ENCODE measurements at regions not wholly inside any gene's neighbourhood (a gene's known extent, or its start where the extent isn't known, plus 50 kb on each side); places are given as distances from the start of the nearest gene placed in this dataset.
A peak's percentile ranks its signal among the peaks of the same experiment; 100 is the strongest.

DNA sequence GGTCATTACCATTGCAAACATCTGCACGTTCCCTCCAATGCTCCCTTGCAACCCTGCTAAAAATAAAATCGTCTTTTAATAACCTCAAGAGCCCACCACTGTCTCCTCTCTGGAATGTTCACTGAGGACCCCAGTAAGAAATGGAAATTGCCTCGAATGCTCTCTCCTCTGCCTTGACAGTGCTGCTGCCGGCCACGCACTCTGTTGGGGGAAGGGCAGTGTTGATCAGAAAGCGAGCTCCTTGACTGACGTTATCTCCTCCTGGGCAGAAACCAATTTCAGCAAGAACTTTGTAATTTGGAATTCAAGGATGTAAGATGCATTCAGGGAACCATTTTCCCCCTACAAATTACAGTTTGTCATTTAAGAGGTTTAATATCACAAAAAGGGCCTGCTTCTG is 718.5 kb downstream of the UQCRFS1 start:
- FAIRE-seq = no peak
- DNase-seq (ENCODE audit: low spot score) = no peak

DNA sequence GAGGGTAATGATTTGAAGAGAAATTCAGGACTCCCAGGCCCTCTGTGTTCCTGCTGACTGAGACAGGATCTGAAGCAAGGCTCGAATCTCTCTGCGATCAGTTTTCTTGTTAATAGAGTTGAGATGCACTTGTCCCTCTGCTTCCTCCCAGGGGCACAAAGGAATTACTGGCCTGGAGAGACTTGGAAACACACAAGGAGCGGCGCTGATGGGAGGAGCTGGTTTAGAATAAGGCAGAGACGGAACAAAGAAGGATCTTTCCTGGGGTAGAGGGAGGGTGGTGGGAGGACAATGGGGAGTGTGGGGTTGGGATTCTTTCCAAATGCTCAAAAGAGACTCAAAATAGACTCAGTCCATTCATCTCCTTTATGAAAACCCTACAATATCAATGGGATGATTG is 719.1 kb downstream of the UQCRFS1 start:
- no peak for DNase-seq (ENCODE audit: low spot score)
- no peak for FAIRE-seq

DNA sequence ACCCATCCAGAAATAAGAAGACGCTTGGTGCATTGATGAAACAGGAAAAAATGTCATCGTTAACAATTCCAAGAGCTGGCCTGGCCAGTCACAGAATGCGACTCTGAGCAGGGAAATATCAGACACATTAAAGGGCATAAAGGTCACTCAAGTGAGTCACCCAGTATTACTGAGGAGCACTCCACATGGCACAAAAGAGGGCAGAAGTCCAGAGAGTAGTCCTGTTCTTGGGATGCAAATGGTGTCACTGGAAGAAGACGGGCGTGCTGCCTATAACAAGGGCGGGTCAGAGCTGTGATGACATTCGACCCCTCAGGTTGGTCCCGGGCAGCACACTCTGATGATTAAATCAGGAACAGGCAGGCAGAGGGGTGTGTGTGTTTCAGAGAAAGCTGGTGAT is 720.3 kb downstream of the UQCRFS1 start:
- FAIRE-seq (peak; percentile 78), DNase-seq (ENCODE audit: low spot score) (no peak)

DNA sequence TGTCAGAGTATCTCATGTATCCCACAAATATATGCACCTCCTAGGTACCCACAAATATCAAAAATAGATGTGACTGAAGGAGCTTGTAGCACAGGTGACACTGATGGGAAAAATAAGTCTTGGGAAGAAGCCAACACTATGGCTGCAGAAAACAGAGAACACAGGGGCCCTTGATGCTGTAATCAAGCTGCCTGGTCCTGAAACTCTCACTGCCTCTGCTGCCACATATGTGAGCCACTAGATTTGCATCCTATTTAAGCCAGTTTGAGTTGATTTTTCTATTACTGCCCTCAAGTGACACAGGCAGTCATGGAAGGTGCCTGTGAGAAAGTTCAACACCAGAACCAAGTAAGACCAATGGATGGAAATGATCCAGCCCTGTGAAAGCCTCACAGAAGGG is 720.8 kb downstream of the UQCRFS1 start:
- DNase-seq (ENCODE audit: low spot score) = no peak
- peak; percentile 55 for FAIRE-seq

DNA sequence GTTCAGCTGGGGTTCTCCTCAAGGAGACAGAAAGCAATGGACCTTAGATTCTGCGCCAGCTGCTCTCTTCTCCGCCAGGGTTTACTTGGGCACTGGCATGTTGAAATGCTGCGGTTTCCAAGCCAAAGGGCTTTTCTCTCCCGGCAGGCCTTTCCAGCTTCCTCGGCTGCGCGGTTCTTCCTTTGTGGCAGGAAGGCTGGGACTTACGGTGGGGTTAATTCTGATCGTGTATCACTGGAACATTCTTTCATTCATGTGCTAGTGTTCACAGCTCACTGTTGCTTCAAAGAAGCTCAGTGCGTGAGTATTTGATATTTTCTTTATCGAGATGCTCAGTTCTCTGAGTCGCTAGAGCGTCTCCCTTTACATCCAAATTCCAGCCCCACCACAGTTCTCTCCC is 723.2 kb downstream of the UQCRFS1 start:
- FAIRE-seq (no peak), DNase-seq (ENCODE audit: low spot score) (no peak)

DNA sequence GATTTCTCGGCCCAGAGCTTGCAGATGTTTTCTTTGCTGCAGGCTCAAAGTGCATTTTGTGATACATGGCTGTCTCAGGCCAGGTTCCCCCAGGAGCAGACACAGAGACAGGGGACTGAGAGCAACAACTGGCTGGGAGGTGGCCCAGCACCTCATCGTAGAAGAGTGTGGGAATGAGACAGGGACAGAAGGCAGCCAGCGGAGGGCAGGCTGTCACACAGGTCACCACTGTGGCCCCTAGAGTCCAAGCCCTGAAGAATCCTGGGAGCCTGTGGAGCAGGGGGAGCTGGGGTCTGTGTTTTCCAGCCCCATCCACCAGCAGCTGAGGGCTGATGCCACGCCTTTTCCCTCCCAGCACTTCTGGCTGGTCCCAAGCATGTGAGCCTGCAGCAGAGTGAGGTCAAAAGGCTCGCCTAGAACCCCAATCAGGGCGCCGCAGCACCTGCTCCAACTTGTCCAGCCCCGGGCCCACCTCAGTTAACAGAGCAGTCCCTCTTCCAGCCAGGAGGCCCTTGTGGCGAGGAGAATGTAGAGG is 723.8 kb downstream of the UQCRFS1 start:
- DNase-seq (ENCODE audit: low spot score) = no peak
- FAIRE-seq = no peak

DNA sequence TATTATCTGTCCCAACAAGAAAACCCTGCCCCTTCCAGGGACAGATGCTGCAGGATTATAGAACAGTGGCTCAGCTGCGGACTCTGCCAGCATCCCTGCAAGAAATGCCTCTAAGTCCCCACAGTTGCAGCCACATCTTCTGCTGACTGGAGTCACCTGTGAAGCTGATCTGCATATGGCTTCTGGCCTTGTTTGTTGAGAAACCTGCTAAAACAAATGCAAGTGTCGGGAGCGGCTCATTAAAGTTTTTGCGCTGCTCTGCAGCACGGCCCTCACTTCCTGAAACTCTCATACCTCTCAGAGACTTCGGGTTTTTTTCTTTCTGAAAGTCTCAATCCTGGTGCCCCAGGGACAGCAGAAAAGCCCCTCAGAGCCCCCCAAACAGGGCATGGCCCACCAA is 725.0 kb downstream of the UQCRFS1 start:
- FAIRE-seq = no peak

DNA sequence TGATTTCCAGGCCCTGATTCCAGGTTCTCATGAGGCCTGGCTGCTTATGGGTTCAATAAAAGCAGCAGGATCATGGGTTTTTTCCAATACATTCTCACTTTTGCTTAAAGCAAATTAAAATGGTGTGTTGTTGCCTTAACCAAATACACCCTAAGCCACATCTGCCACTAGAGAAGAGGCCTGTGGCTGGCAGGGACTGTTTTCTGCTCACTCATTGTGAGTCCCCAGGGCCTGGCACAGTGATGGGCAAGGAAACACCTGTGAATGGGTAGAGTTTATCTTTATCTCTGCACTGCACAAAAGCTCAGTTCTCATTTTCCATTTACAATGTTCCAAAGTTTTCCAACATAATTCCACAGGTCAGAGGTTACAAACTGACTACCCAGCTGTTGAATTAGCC is 726.0 kb downstream of the UQCRFS1 start:
- DNase-seq (ENCODE audit: low spot score) (no peak), FAIRE-seq (no peak)

More for the DNA sequence above, 725.0 kb downstream of the UQCRFS1 start:
- no peak for DNase-seq (ENCODE audit: low spot score)

DNA sequence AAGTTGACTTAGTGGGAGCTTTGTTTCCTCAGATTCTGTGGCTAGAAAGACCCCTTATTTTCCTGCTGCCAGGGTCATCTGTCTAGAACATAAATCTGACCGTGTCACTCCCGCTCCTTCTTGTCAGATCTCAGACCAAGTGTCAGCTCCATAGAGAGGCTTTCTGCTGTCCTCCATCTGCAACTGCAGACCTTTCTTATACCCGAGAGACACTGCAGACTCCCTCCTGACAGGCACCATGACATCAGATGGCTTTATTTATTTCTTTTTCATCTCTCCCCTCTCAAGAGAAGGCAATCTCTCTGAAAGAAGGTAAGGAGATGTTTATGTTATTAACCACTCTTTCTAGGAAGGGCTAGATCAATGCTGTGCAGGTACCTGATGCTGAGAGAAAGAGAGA is 726.5 kb downstream of the UQCRFS1 start:
- DNase-seq (ENCODE audit: low spot score) = no peak
- no peak for FAIRE-seq

DNA sequence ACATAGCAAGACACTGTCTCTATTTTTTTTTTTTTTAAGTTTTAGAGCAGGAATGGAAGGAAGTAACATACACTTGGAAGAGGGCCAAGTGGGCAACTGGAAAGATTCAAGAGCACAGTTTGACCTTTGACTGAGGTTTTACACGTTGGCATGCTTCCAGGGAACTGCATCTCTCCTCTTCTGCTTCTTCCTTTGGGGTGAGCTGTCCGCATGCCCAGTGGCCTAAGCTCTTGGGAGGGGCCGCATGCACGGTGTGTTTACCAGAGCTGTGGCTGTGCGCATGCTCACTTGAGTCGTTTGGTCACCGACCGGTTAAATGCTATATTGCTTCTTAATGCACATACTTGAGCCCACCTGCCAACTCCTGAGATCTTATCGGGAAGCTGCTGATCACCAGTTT is 727.7 kb downstream of the UQCRFS1 start:
- DNase-seq (ENCODE audit: low spot score) (no peak), FAIRE-seq (peak; percentile 32)

DNA sequence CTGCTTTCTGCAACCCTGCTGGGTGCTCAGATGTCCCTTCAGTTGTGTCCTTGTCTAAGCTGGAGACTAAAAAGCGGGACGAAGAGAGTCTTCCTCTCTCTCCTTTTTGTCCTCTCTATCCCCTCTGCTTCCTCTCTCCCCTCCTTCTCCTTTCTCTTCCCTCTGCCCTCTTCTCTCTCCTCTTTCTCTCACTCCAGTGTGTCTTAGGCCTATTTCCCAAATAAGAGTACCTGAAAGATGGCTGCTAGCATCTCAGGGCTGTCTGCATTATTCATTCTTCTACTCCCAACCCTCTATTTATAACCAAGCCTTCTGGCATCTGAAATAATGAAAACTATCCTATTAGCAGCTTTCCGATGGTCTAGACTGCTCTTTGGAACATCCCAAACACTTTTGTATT is 729.8 kb downstream of the UQCRFS1 start:
- no peak for DNase-seq (ENCODE audit: low spot score)
- no peak for FAIRE-seq

DNA sequence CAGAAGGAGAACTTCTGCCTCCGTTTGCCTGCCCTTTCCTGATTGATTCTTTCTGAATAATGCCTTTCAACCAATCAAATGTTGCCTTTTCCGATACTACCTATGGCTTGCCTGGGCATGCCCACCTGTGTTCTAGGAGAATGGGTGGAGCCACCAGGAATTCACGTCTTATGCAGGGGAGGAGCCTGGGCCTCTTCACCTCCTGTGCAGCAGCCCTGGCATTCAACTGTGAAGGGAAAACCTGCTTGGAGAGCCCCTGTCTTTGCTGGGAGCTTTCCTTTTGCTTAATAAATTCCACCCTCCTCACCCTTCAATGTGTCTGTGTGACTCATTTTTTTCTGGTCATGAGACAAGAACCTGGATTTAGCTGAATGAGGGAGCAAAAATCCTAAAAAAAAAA is 730.7 kb downstream of the UQCRFS1 start:
- FAIRE-seq = peak; percentile 61
- DNase-seq (ENCODE audit: low spot score) = no peak

DNA sequence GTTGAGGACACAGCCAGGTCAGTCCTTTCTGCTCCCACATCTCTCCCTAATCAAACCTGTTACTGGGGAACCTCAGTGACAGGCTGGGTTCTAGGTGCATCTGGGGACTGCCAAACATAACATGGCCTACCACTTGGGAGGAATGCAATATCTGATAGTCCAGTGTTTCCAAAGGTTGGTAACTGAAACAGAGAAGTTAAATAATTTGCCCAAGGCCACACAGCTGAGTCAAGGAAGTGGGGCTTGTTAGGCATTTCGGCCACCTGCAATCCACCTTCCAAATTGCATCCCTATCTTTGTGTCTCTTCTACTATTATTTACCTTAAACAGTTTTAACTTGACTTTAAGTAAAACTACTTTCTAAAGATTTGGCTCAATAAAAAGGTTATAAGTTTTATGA is 731.3 kb downstream of the UQCRFS1 start:
- DNase-seq (ENCODE audit: low spot score) = no peak
- peak; percentile 82 for FAIRE-seq

DNA sequence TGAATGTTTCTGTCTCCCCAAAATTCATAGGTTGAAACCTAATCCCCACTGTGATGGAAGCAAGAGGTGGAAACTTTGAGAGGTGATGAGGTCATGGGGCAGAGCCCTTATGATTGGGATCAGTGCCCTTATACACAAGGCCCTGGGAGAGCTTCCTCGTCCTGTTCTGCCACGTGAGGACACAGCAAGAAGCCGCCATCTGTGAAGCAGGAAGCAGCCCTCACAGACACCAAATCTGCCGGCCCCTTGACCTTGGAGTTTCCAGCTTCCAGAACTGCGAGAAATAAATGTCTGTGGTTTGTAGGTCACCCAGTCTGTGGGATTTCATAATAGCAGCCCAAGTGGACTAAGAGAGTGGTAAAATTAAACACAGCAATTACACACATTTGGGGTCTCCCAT is 737.4 kb downstream of the UQCRFS1 start:
- FAIRE-seq = no peak

DNA sequence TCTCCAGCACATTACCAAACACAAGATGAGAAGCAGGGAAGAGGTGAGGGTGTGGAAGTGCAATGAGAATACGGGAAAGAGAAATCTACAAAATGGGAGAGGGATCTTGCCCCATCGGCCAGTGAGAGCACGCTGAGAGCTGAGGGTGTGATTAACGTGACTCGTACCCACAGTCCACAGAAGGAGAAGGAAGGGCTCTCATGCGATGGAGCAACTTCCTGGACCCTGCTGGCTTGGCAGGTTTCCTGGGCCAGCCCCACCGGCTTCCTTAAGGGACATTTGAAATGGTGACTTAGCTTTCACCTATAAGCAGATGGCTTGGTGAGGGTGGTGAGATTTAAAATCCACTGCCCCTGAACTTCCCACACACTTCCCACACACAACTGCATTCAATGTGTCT is 740.1 kb downstream of the UQCRFS1 start:
- DNase-seq (ENCODE audit: low spot score) (no peak), FAIRE-seq (peak; percentile 20)

More for the DNA sequence above, 737.4 kb downstream of the UQCRFS1 start:
- no peak for DNase-seq (ENCODE audit: low spot score)

DNA sequence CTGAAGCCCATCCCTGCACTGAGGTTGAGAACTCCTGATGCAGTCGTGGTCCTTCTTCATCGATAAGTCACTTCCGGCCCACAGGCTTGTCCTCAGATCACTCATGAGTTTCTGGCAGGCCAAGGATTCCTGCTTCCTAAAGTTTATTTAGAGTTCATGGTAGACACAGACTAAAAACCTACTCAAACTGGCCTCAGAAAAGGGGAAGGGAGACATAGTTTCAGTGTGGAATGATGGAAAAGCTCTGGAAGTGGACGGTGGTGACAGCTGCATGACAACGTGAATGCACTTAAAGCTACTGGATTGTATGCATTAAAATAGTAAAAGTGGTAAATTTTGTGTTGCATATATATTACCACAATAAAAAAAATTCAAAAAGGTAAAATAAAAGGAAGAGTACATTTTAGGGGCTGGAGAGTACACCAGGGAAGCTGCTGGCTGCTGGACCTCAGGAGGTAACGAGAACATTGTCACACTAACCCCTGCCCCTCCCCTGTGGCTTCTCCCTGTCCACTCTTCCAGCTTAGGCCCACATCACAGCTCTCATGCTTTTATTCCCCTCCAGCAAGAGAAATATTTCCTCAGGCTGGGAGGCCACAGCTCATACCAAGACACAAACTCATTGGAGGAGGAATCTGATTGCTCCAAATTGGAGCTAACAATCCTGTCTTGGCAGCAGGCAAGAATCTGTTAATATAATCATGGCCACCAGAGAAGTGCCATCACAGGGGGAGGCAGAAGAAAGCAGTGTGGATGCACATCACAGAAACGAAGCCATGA is 741.0 kb downstream of the UQCRFS1 start:
- FAIRE-seq = peak; percentile 44

DNA sequence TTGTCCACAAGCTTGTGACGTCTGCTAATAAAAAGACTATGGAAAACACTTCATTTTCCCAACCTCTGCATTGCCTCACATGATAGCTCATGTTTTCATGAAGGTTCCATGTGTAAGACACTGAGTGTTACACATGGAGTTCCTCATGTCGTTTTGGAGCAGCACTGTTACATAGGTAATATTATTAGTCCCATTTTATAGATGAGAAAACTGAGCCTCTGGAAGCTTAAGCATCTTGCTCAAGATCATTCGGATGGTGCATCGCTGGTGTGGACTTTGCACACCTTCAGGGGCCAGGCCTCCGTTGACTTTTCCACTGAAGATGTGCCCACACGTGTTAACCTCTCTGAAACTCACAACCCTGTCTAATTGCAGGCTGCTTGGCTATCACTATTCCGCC is 743.4 kb downstream of the UQCRFS1 start:
- DNase-seq (ENCODE audit: low spot score) = no peak
- no peak for FAIRE-seq

More for the DNA sequence above, 741.0 kb downstream of the UQCRFS1 start:
- no peak for DNase-seq (ENCODE audit: low spot score)

DNA sequence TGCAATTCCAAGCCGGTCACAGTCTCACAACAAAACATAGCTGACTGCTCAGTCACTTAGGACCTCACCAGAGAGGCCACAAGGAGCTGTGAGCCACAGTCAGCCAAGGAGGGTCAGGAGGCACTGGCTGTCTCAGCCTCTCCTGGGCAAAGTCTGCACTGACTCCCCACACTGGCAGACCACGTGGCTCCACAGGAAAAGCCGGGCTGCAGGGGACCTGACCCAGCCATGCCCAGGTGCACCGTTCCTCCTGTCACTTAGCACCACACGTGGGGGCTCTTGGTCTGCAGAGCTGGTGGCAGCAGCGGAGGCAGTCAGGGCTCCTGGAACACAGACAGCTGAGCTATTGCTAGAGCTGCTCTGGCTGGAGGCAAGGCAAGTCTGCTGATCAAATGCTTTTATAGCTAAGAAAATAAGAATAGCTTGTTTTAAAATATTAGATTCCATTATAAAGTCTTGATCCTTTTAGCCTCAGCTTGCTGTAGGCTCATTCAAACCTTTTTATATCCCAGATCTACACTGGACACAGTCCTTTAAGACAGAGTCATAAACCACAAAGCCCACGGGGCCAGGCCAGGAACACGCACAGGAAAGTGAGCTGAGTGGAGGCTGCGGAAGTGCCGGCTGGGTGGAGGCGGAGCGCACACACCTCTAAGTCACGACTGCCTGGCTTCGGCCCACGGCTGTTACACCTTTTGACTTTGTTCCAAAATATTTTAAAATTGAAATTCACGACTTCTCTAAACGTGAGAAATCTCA is 744.1 kb downstream of the UQCRFS1 start:
- FAIRE-seq (peak; percentile 86), DNase-seq (ENCODE audit: low spot score) (peak; percentile 61)

DNA sequence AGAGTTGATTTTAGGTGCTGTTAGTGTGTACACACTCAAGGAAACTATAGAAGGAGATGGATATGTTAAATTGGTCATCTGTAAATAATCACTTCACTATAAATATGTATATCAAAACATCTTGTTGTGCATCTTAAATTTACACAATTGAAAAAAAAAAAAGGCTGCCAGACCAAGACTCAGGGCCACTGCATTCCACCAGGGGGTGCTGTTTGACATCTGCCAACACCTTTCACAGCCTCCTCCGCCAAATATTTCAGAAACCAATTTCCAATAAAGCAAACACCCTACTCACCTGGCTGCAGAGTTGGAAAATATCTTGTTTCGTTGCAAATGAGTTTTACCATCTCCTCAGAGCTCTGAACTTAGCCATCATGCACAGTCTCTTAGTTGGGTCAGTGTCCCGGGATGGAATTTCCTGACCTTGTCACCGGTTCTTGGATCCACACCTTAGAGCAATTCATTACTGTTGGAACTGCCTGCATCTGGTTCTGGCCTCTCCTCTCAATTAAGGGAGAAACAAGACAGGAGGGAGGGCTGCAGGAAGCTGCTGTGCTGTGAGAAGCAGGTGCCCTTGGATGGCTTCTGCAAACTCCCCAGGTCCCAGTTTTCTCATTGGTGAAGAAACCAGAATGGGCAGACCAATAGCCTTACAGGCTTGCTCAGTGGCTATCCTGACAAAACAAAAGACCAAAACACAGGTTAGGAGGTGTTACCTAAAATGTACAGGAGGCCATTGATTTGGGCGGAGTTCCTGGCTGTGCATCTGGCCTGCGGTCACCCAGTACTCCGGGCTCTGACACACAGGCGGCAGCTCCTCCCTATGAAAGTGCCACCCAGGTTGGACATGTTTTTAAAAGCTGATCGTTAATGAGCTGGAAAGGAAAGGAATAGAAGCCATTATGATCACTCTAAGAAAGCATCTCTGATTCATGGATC is 746.6 kb downstream of the UQCRFS1 start:
- peak; percentile 53 for FAIRE-seq
- DNase-seq (ENCODE audit: low spot score) = peak; percentile 79

DNA sequence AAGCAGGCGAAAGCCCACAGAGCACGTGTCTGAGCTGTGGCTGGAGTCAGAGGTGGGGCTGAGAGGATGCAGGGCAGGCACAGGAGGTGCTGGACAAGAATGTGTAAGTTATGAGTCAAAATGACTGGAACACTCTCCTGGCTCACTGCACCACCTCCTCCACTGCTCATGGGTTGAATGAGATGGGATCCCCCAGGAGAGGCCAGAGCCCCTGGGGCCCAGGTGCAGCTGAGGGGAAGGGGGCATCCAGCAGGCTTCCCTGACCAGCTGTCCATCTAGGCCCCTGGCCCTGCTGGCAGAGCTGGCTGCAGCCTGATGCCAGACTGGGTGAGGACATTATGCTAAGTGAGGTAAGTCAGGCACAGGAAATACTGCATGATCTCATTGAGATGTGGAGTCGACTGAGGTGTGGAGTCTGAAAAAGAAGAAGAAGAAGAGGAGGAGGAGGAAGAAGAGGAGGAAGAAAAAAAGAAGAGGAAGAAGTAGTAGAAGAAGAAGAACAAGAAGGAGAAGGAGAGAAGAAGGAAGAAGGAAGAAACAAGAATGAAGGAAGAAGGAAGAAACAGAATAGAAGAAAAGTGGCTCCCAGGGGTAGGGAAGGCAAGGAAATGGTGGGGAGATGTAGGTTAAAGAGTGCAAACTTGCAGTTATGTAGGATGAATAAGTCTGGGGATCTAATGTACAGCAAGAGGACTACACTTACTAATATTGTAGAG is 747.4 kb downstream of the UQCRFS1 start:
- FAIRE-seq = peak; percentile 95
- DNase-seq (ENCODE audit: low spot score) = peak; percentile 68

Measured in urothelium cell line (cell line).